Stimulated activated CD4-positive, alpha-beta T cell treated with anti-CD3 and anti-CD28 coated beads, Interleukin-1b, Interleukin-23, amount 100 ng/mL, for 24 hours (primary cell): ENCODE measurements at regions not wholly inside any gene's neighbourhood (a gene's known extent, or its start where the extent isn't known, plus 50 kb on each side); places are given as distances from the start of the nearest gene placed in this dataset.
"Not testable (repeated sequence)": the region's sequence is repeated elsewhere in the genome, so short reads cannot be mapped to it uniquely, and the experiment has no call there.

Experiments used
- DNase-seq, 4 experiments: peaks; one replicate each; pipeline ENCODE4 v3.0.0-alpha.2; 2020; ENCODE audit warnings: low read depth in 4 of 4, low spot score in 1 of 4

DNA sequence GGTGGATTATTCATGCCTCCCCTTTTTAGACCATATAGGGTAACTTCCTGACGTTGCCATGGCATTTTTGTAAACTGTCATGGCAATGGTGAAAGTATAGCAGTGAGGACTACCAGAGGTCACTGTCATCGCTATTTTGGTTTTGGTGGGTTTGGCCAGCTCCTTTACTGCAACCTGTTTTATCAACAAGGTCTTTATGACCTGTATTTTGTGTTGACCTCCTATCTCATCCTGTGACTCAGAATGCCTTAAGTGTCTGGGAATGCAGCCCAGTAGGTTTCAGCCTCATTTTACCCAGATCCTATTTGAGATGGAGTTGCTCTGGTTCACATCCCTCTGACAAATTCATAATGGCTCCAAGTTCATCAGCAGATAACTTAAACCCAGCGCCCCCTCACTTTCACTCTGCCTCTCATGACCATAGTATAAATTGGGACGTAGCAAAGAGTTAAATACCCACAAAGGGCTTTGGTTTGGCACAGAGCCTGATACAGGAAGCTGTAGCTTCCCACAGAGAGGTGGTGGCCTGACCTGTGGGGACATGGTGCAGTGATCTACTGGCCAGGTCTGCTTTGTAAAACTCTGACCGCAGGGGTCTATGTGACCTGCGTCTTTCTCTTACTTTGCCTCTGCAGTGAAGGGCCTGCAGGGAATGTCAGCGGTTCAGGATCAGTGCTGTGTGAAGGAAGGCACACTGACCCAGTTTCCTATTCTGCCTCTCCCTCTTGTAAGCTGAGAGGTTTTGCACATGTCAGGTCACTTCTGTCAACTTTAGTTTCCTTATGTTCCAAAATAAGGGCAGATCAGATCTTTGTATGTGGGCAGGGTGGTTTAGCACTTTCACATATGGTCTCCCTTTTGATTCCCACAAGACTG is 78.1 kb upstream of the ZNF644 start:
- DNase-seq, result no peak

DNA sequence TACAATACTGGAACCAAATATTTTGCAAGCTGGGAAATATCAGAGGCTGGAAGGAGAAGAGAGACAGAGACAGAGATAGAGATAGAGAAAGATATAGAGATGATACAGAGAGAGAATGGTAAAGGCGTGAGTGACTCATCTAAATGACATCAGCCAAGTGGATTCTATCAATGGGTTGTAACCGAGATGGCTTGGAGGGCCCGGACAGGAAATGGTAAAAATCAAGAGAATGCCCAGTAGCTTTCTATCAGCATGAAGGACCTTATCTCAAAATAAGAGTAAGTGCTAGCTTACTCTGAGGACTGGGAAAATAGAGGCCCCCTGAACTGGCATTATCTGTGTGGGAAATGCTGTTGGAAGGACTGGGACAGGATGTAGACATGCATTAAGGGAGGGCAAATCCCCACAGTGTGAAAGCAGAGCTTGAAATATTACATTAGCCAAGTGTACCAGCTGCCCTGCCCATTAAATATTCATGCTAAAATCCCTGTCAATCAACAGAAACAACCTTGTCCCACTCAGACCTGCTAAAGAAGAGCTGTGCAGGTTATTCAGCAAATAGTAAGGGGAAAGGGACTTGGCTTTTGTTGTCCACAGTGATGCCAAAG is 76.6 kb upstream of the ZNF644 start:
- DNase-seq, result no peak

DNA sequence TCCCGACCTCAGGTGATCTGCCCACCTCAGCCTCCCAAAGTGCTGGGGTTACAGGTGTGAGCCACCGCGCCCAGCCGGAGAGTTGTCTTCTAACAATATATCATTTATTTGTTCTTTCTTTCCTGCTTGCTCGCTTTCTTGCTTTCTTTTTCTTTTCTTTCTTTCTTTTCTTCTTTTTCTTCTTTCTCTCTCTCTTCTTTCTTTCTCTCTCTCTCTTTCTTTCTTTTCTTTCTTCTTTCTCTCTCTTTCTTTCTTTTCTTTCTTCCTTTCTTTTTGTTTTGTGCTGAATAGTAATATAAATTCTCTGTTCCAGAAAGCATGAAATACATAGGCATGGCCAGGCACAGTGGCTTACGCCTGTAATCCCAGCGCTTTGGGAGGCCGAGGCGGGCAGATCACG is 73.5 kb upstream of the ZNF644 start:
- DNase-seq, result not testable (repeated sequence)

DNA sequence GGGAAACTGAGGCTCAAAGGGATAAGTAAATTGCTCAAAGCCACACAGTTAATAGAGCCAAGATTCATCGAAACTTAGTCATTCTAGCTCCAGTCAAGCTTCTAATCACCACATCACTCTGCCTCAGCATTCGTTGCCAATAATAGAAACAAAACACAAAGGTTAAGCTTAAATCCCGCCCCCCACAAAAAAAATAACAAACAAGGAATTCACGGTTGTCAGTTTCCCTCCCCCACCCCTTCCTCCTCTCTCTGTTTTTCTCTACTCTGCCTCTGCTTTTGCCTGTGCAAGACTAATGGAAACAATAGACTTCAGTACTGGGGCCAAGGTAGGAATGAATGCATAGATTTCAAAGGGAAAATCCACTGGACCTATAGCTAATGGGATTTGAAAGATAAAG is 70.7 kb upstream of the ZNF644 start:
- no peak for DNase-seq

DNA sequence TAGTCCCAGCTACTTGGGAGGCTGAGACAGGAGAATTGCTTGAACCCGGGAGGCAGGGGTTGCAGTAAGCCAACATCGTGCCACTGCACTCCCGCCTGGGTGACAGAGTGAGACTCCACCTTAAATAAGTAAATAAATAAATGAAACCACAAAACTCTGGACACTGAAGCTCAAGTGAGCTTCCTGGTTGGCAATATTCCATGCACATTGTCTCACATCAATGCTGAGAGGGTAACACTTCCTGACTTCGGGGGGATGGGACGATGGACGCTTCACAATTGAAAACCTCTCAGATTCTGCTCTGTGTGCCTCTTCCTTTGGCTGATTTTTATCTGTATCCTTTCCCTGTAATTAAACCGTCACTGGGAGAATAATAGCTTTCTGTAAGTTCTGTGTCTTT is 70.0 kb upstream of the ZNF644 start:
- DNase-seq, result no peak

DNA sequence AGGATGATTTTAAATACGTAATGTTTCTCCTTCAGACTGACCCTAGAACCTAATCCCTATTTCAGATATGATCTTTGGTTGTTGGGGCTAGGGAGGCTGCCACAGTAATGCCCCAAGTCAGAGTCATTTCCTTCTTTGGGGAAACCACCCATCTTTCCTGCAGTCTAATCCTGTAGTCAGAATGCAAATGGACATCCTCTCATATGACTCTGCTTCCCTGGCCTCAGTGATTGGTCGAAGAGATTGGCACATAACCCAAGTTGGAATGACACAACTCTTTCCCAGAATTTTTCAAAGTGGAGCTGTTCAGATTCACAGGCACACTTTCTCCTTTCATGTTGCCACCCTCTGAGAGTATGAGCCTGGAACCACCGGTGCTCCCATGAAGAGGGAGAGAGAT is 58.8 kb upstream of the ZNF644 start:
- no peak for DNase-seq

DNA sequence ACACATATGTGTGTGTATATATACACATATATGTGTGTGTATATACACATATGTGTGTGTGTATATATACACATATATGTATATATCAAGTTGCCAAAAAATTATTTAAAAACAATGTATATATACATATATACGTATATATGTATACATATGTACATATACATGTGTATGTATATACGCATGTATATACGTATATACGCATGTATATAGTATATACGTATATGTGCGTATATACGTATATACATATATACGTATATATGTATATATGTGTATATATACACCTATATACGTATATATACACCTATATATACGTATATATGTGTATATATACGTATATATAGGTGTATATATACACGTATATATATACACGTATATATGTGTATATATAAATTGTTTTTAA is 57.0 kb upstream of the ZNF644 start:
- DNase-seq, result no peak

DNA sequence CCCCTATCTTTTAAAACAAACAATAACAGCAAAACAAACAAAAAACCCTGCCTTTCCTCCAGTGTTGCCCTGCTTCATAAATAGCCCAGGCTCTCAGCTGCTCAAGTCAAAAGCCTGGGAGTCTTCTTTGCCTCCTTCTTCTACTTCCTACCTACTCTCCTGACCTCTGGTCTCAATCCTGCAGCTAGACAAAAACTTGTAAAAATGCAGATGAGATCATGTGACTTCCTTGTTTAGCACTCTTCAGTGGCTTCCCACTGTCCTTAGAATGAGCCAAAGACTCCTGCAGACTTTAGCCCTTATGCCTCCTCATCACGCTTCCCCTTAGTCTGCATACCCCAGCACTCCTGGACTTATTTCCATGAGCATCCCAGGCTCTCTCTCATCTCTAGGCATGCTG is 55.0 kb upstream of the ZNF644 start:
- no peak for DNase-seq

DNA sequence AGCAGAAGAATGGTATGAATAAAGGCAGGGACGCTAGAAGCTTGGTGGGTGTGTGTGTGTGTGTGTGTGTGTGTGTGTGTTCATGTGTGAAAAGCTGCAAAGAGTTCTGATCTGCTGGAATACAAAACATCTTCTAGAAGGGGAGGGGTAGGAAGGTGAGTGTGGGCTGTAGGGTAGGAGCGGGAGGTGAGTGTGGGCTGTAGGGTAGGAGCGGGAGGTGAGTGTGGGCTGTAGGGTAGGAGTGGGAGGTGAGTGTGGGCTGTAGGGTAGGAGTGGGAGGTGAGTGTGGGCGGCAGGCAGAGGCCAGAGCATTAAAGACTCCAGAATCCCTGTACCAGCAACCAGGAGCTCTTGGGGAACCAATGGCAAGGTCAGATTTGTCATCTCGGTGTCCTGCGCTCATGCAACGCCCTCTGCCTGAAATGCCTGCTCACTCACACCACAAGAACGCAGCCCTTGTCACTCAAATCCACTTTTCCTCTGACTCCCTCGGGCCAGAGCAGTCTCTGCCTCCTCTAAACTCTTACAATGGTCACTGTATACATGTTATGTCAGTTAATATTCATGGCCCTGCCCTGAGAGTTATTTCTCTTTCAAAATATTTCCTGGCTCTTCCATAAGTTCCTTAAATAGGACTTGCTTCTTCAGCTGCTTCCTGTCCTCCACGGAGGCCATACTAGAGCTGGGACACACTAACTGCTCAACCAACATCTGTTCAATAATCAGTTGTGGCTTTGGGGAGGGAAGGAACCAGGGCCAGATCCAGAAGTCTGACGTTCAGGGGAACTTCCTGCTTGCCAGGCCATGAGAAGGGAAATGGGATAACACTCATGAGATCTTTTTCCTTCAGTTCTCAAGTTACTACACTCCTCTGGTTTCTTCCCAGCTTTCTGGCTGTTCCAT is 53.6 kb upstream of the ZNF644 start:
- DNase-seq, result no peak

DNA sequence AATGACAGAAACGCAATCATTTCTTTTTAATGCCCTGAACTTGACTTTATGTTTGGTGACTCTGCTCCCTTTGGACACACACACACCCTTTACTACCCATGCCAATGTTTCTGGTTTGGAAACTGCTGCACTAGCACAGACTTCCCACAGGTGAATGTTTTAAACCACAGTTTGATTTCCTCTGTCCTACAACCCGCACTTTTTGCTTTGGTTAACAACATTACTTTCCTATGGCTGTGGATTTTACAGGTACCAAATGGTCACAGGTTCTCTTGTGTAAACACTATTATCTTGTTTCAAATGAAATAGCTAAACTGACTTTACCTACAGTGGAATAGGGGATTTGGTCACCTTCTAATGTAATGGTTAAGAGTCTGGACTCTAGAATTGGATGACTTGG is 51.5 kb upstream of the ZNF644 start:
- DNase-seq, result no peak

DNA sequence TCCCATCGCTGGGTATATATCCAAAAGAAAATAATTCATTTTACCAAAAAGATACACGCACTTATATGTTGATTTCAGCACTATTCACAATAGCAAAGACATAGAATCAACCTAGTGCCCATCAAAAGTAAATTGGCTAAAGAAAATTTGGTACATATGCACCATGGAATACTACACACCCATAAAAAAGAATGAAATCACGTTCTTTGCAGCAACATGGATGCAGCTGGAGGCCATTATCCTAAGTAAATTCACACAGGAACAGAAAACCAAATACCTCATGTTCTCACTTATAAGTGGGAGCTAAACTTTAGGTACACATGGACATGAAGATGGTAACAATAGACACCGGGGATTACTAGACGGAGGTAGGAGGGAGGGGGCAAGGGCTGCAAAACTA is 50.0 kb upstream of the ZNF644 start:
- DNase-seq, result no peak
